K562 (cell line): ENCODE measurements at regions not wholly inside any gene's neighbourhood (a gene's known extent, or its start where the extent isn't known, plus 50 kb on each side); places are given as distances from the start of the nearest gene placed in this dataset.

Experiments
- ATAC-seq: fragments of 200-7000 bp; cut with Tn5 transposase; 3 replicates; pipeline ENCODE4 v1.9.1; 2020; ENCODE audit warnings: moderate library complexity
- BruUV-seq: library from RNA; stranded (reverse); fragments of 400-500 nt; replicated peaks from 2 replicates; lab custom pipeline; 2021; lab: Mats Ljungman, UMichigan
- CTCF ChIA-PET: fragments of 300-600 bp; formaldehyde crosslinking; extraction: SDS; loops from one replicate; lab custom pipeline; 2021; ENCODE audit warnings: low intra/inter-chr PET ratio; lab: Yijun Ruan, JAX
- POLR2A ChIA-PET: fragments of 300-600, 350-650 bp; sonication (Branson Sonifier 250); formaldehyde crosslinking; extraction: SDS; loops from one replicate; lab custom pipeline; 2021; ENCODE audit warnings: antibody characterized with exemption, inconsistent platforms; lab: Yijun Ruan, JAX
- DNase-seq, 4 experiments: peaks; one replicate each; pipeline versions ENCODE4 v3.0.0 to v3.0.0-alpha.2; 2011 to 2018; ENCODE audit warnings: low spot score in 3 of 4, mixed read lengths in 3 of 4; ENCODE audit errors: extremely low read depth in 1 of 4
- FAIRE-seq: peaks from 2 replicates; lab custom pipeline; 2011; peaks lifted over from hg19 to GRCh38; lab: Jason Lieb, UNC
- H2AFZ ChIP-seq: 2 replicates; pipeline ENCODE4 v1.6.0; 2011; ENCODE audit warnings: low read depth, low read length, control low read depth, inconsistent platforms
- H3K27ac ChIP-seq: fragments of 200-600 bp; 3 replicates; pipeline ENCODE4 v1.8.0; 2011; ENCODE audit warnings: low read depth, mild to moderate bottlenecking, control low read depth, inconsistent platforms, low read length, moderate library complexity, mixed read lengths; ENCODE audit errors: extremely low read depth
- H3K27me3 ChIP-seq, 2 experiments: fragments of 300-600 bp in 1 of 2; 2 replicates in 1 of 2; 3 replicates in 1 of 2; pipeline versions ENCODE4 v1.6.0 to v1.8.0; 2011; ENCODE audit warnings: inconsistent platforms in 2 of 2, low read length in 2 of 2, mild to moderate bottlenecking in 1 of 2, mixed read lengths in 1 of 2, moderate library complexity in 1 of 2; ENCODE audit not compliant: control insufficient read depth in 2 of 2, insufficient read depth in 2 of 2
- H3K36me3 ChIP-seq: fragments of 300-600 bp; 3 replicates; pipeline ENCODE4 v1.8.0; 2011; ENCODE audit warnings: mild to moderate bottlenecking, low read length, inconsistent platforms; ENCODE audit not compliant: control insufficient read depth, insufficient read depth
- H3K4me1 ChIP-seq, 2 experiments: fragments of 200-600 bp in 1 of 2; replicated peaks in 1 of 2; 2 replicates in 1 of 2; 3 replicates in 1 of 2; pipeline versions ENCODE4 v1.5.1 to v1.8.0; 2011; ENCODE audit warnings: inconsistent platforms in 2 of 2, low read length in 2 of 2, mild to moderate bottlenecking in 1 of 2, mixed read lengths in 1 of 2, moderate library complexity in 1 of 2; ENCODE audit not compliant: control insufficient read depth in 2 of 2, insufficient read depth in 2 of 2
- H3K4me2 ChIP-seq: 2 replicates; pipeline ENCODE4 v1.6.1; 2011; ENCODE audit warnings: low read length, control low read depth, inconsistent platforms, mixed read lengths; ENCODE audit not compliant: insufficient read depth
- H3K4me3 ChIP-seq: fragments of 200-600 bp; sonication (generic), shearing (Covaris generic); 2 replicates; pipeline ENCODE4 v1.5.1; 2016; ENCODE audit warnings: control low read depth, inconsistent platforms
- H3K79me2 ChIP-seq: fragments of 200-600 bp; 3 replicates; pipeline ENCODE4 v1.8.0; 2011; ENCODE audit warnings: low read length, inconsistent platforms; ENCODE audit not compliant: control insufficient read depth, insufficient read depth
- H3K9ac ChIP-seq, 2 experiments: 2 replicates each; pipeline versions ENCODE4 v1.6.0 to v1.6.1; 2011; ENCODE audit warnings: low read depth in 2 of 2, low read length in 2 of 2, control low read depth in 1 of 2, inconsistent platforms in 1 of 2, mild to moderate bottlenecking in 1 of 2, mixed read lengths in 1 of 2; ENCODE audit not compliant: insufficient read depth in 1 of 2
- H3K9me1 ChIP-seq: one replicate; pipeline ENCODE4 v1.6.0; 2011; ENCODE audit warnings: inconsistent platforms, mild to moderate bottlenecking, low read length, moderate library complexity; ENCODE audit not compliant: control insufficient read depth, insufficient read depth
- H3K9me3 ChIP-seq: replicated peaks from 2 replicates; pipeline ENCODE4 v1.5.1; 2011; ENCODE audit warnings: low read depth, low read length, inconsistent platforms; ENCODE audit not compliant: control insufficient read depth, insufficient read depth
- H4K20me1 ChIP-seq: replicated peaks from 2 replicates; pipeline ENCODE4 v1.6.1; 2011; ENCODE audit warnings: low read length, inconsistent platforms, mixed read lengths; ENCODE audit not compliant: control insufficient read depth, insufficient read depth
- BHLHE40 ChIP-seq: IDR thresholded peaks from 2 replicates; pipeline ENCODE4 v1.6.1; 2011; ENCODE audit warnings: low read length, improper control_type of control experiment
- COPS2 ChIP-seq: fragments of 450-650 bp; conservative IDR thresholded peaks from 2 replicates; pipeline ENCODE4 v1.6.1; 2016; ENCODE audit warnings: mild to moderate bottlenecking, moderate library complexity
- HOXB6 ChIP-seq: fragments of 250-450 bp; sonication (Bioruptor Pico); IDR thresholded peaks from 2 replicates; pipeline ENCODE4 v1.5.1; 2022; ENCODE audit warnings: mild to moderate bottlenecking, borderline replicate concordance
- JUND ChIP-seq, 2 experiments: IDR thresholded peaks; 2 replicates in 1 of 2; 3 replicates in 1 of 2; pipeline ENCODE4 v1.6.1; 2011; ENCODE audit warnings: borderline replicate concordance in 2 of 2, low read depth in 2 of 2, low read length in 2 of 2, improper control_type of control experiment in 1 of 2, missing biosample characterization in 1 of 2, missing genetic modification characterization in 1 of 2, missing genetic modification reagents in 1 of 2
- MXI1 ChIP-seq: IDR thresholded peaks from 2 replicates; pipeline ENCODE4 v1.6.1; 2011; ENCODE audit warnings: low read depth, mild to moderate bottlenecking, improper control_type of control experiment, low read length
- MYC ChIP-seq, 2 experiments: fragments of 250-450 bp in 1 of 2; sonication (Bioruptor Pico) in 1 of 2; IDR thresholded peaks; 2 replicates each; pipeline versions ENCODE4 v1.5.1 to v1.6.1; 2012 to 2021; ENCODE audit warnings: low read depth in 2 of 2, borderline replicate concordance in 1 of 2, improper control_type of control experiment in 1 of 2, low read length in 1 of 2, mild to moderate bottlenecking in 1 of 2, moderate library complexity in 1 of 2
- NFIC ChIP-seq: fragments of 450-650 bp; IDR thresholded peaks from 2 replicates; pipeline ENCODE4 v1.6.1; 2017; ENCODE audit warnings: mild to moderate bottlenecking, inconsistent platforms
- NFIX ChIP-seq: fragments of 250-450 bp; sonication (Bioruptor Pico); IDR thresholded peaks from 2 replicates; pipeline ENCODE4 v1.4.0; 2020; ENCODE audit warnings: low read depth, mild to moderate bottlenecking, moderate library complexity
- NFRKB ChIP-seq: fragments of 450-650 bp; IDR thresholded peaks from 2 replicates; pipeline ENCODE4 v1.6.1; 2016; ENCODE audit warnings: low read depth
- POLR3G ChIP-seq: IDR thresholded peaks from 2 replicates; pipeline ENCODE4 v1.6.1; 2011; ENCODE audit not compliant: insufficient read length, insufficient replicate concordance; ENCODE audit errors: extremely low read depth
- RAD51 ChIP-seq: fragments of 450-650 bp; IDR thresholded peaks from 2 replicates; pipeline ENCODE4 v1.7.1; 2016; ENCODE audit warnings: low read depth, mild to moderate bottlenecking, borderline replicate concordance
- RBFOX2 ChIP-seq: fragments of 200-400 bp; formaldehyde crosslinking; IDR thresholded peaks from 2 replicates; pipeline ENCODE4 v1.6.1; 2017; ENCODE audit warnings: low read depth, mild to moderate bottlenecking, low read length, moderate library complexity
- SNRNP70 ChIP-seq: fragments of 200-400 bp; formaldehyde crosslinking; optimal IDR thresholded peaks from 2 replicates; pipeline ENCODE3; 2017; ENCODE audit warnings: low read depth, low read length
- ZFPM2 ChIP-seq: fragments of 250-450 bp; sonication (Bioruptor Pico); IDR thresholded peaks from 2 replicates; pipeline ENCODE4 v1.5.1; 2022; ENCODE audit warnings: mild to moderate bottlenecking
- WGBS: fragments of 100-300 bp; shearing (Covaris generic); methylation state at CpG from one replicate; pipeline ENCODE4 v1.1.6; 2016; ENCODE audit warnings: low coverage, mixed read lengths; ENCODE audit not compliant: insufficient coverage; ENCODE audit errors: missing lambda C conversion rate; 5-methylcytosine and 5-hydroxymethylcytosine counted together
- in situ Hi-C: fragments of 300-500 bp; cut with MboI; formaldehyde crosslinking; loops from 4 replicates; pipeline ENCODE4 v1.15.0; 2018; ENCODE audit warnings: inconsistent platforms, mixed read lengths
- intact Hi-C: fragments of 100-400 bp; cut with micrococcal nuclease; formaldehyde crosslinking; loops from 2 replicates; pipeline ENCODE4 v1.14.2; 2022
- TF ChIP-seq, protein P1 (sequence below): sonication (generic); formaldehyde crosslinking; IDR thresholded peaks from 2 replicates; pipeline ENCODE4 v1.8.0; 2022; ENCODE audit warnings: mild to moderate bottlenecking, missing genetic modification reagents
- TF ChIP-seq, protein P2 (sequence below), 2 experiments: fragments of 250-450 bp in 1 of 2; fragments of 450-650 bp in 1 of 2; sonication (Bioruptor Pico) in 1 of 2; IDR thresholded peaks; 2 replicates each; pipeline versions ENCODE4 v1.6.1 to v1.8.0; 2016 to 2021; ENCODE audit warnings: mild to moderate bottlenecking in 2 of 2, moderate library complexity in 2 of 2, missing compliant biosample characterization in 1 of 2, missing genetic modification characterization in 1 of 2
- TF ChIP-seq, protein P3 (sequence below): fragments of 450-650 bp; formaldehyde crosslinking; IDR thresholded peaks from 2 replicates; pipeline ENCODE4 v1.4.0; 2020; ENCODE audit warnings: mild to moderate bottlenecking, moderate library complexity

DNA sequence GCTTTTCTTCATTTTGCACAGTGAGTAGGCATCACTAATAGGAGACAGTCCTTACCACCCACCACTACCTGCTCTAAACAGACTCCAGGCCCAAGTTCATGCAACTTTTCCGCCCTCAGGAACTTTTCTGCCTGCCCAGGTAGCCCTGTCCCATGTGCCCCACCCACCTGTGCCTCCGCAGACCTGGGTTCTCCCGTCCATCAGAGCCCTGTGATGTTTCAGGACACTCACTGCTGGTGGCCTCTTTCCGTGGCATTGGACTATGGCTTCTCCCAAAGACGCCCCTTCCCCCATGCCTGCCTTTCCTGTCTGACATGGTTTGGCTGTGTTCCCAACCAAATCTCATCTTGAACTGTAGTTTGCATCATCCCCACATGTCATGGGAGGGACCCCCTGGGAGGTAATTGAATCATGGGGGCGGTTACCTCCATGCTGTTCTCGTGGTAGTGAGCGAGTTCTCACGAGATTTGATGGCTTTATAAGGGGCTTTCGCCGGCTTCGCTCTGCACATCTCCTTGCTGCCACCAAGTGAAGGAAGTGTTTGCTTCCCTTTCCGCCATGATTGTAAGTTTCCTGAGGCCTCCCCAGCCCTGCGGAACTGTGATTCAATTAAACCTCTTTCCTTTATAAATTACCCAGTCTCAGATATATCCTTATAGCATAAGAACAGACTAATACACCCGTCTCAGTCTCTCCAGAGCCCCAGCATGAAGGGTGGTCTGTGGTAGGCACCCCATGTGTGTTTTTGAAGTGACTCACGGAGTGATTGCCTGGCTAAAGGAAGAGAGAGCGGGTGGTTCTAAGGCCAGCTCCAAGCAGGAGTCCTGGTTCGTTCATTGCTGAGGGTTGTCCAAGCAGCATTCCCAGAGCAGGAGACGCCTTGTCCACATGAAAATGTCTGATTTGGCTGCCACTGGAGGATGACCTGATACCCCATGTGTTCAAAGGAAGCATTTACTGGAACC is 86.0 kb upstream of the ZBTB40 start:
- ChIA-PET CTCF (no interaction called here), POLR2A (interaction anchor here (1.1 to 1.2 kb wide), 2 partner anchors 8 to 40 kb away, joined by 3 to 4 read pairs; no protein-coding TSS in a partner anchor)
- H3K4me3 ChIP-seq: no peak overlapping the region
- peaks cover 11 to 22% of the 10 kb centered on the region in 2 experiments; a peak in 4 of 5 replicates for H3K4me1 ChIP-seq
- intact Hi-C loops (no loop called here), in situ Hi-C loops (no loop called here)
- BruUV-seq: no TSS peak
- H3K27ac ChIP-seq: no peak overlapping the region
- peak overlapping the region; percentile 69 for H2AFZ ChIP-seq
- no peaks in the 10 kb centered on the region for H3K9me1 ChIP-seq
- H4K20me1 ChIP-seq: no peaks in the 10 kb centered on the region; the same call in 1 of the 2 replicates
- H3K79me2 ChIP-seq: no peaks in the 10 kb centered on the region
- peak in 1 of 4 experiments; percentile 49 for DNase-seq
- no peaks in the 10 kb centered on the region for H3K36me3 ChIP-seq
- peak overlapping the region; percentile 69 for H3K4me2 ChIP-seq
- peaks cover 14 to 44% of the 10 kb centered on the region in 2 experiments for H3K27me3 ChIP-seq
- H3K9ac ChIP-seq: no peak overlapping the region
- 24% methylated on average over 19 of the region's 19 CpGs for WGBS
- peak; percentile 55 for ATAC-seq
- no peaks in the 10 kb centered on the region for H3K9me3 ChIP-seq
- FAIRE-seq: peak; percentile 51
- TF ChIP-seq ZFPM2 (CRISPR knock-in tag) (no peak), NFIX (CRISPR knock-in tag) (no peak), RBFOX2 (peak; percentile 59), HOXB6 (no peak), NFIC (peak; percentile 74), COPS2 (no peak), JUND (IDR thresholded peaks at IDR 0.05; ENCODE audit: borderline replicate concordance, low read depth, low read length) (peak; percentile 29; the same call in 1 of the 2 replicates), JUND (tag; IDR thresholded peaks at IDR 0.05; ENCODE audit: borderline replicate concordance, low read depth, low read length) (no peak), POLR3G (no peak), BHLHE40 (no peak), MYC (IDR thresholded peaks at IDR 0.05; ENCODE audit: low read depth, low read length) (peak; percentile 94), MYC (CRISPR knock-in tag; IDR thresholded peaks at IDR 0.05; ENCODE audit: borderline replicate concordance, low read depth) (no peak), RAD51 (no peak), NFRKB (no peak), SNRNP70 (no peak), MXI1 (no peak)
- TF ChIP-seq, protein P1, sequence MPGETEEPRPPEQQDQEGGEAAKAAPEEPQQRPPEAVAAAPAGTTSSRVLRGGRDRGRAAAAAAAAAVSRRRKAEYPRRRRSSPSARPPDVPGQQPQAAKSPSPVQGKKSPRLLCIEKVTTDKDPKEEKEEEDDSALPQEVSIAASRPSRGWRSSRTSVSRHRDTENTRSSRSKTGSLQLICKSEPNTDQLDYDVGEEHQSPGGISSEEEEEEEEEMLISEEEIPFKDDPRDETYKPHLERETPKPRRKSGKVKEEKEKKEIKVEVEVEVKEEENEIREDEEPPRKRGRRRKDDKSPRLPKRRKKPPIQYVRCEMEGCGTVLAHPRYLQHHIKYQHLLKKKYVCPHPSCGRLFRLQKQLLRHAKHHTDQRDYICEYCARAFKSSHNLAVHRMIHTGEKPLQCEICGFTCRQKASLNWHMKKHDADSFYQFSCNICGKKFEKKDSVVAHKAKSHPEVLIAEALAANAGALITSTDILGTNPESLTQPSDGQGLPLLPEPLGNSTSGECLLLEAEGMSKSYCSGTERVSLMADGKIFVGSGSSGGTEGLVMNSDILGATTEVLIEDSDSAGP (CRISPR knock-in tag): no peak
- TF ChIP-seq, protein P2, sequence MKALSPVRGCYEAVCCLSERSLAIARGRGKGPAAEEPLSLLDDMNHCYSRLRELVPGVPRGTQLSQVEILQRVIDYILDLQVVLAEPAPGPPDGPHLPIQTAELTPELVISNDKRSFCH (CRISPR knock-in tag; IDR thresholded peaks at IDR 0.05): no peak
- TF ChIP-seq, protein P2 (tag; IDR thresholded peaks at IDR 0.05): no peak
- TF ChIP-seq, protein P3, sequence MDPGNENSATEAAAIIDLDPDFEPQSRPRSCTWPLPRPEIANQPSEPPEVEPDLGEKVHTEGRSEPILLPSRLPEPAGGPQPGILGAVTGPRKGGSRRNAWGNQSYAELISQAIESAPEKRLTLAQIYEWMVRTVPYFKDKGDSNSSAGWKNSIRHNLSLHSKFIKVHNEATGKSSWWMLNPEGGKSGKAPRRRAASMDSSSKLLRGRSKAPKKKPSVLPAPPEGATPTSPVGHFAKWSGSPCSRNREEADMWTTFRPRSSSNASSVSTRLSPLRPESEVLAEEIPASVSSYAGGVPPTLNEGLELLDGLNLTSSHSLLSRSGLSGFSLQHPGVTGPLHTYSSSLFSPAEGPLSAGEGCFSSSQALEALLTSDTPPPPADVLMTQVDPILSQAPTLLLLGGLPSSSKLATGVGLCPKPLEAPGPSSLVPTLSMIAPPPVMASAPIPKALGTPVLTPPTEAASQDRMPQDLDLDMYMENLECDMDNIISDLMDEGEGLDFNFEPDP (CRISPR knock-in tag): no peak
